ENCODE measurements at regions not wholly inside any gene's neighbourhood (a gene's known extent, or its start where the extent isn't known, plus 50 kb on each side); places are given as distances from the start of the nearest gene placed in this dataset.

- Histone ChIP-seq H3K4me1 (ENCODE audit: control insufficient read depth, extremely low read depth, insufficient read depth, low read length) (no peaks in the 10 kb centered on the region), H3K4me3 (replicated peaks in 1 of 3; ENCODE audit: insufficient read depth in 1 of 3, low read depth in 1 of 3, low read length in 3 of 3) (no peak overlapping the region), H3K4me2 (ENCODE audit: insufficient read depth, low read length) (no peak overlapping the region), H4K20me1 (replicated peaks; ENCODE audit: control insufficient read depth, extremely low read depth, insufficient read depth, low read length) (no peaks in the 10 kb centered on the region), H3K9me3 (replicated peaks; ENCODE audit: control insufficient read depth, insufficient read depth, low read length) (peaks cover 7% of the 10 kb centered on the region), H3K27me3 (ENCODE audit: control insufficient read depth in 2 of 2, insufficient read depth in 2 of 2, low read length in 2 of 2) (no peaks in the 10 kb centered on the region), H3K27ac (ENCODE audit: insufficient read depth, low read depth, low read length) (no peak overlapping the region), H3K9ac (replicated peaks; ENCODE audit: extremely low read depth, insufficient read depth, low read length) (no peak overlapping the region), H3K79me2 (ENCODE audit: control insufficient read depth, insufficient read depth, low read length) (no peaks in the 10 kb centered on the region), H3K9me1 (replicated peaks; ENCODE audit: control insufficient read depth, extremely low read depth, insufficient read depth, low read length) (no peaks in the 10 kb centered on the region), H3K36me3 (ENCODE audit: control insufficient read depth in 2 of 2, extremely low read depth in 1 of 2, insufficient read depth in 2 of 2, low read length in 2 of 2) (no peaks in the 10 kb centered on the region), H2AFZ (ENCODE audit: low read depth, low read length) (no peak overlapping the region)
- no peak for DNase-seq (ENCODE audit: low read depth, low spot score)
- POLR2A ChIA-PET = no interaction called here
- CTCF ChIA-PET = no interaction called here
- no peak for TF ChIP-seq FOS (IDR thresholded peaks at IDR 0.05; ENCODE audit: borderline replicate concordance, insufficient read depth, low read length)
- TF ChIP-seq, protein P1, sequence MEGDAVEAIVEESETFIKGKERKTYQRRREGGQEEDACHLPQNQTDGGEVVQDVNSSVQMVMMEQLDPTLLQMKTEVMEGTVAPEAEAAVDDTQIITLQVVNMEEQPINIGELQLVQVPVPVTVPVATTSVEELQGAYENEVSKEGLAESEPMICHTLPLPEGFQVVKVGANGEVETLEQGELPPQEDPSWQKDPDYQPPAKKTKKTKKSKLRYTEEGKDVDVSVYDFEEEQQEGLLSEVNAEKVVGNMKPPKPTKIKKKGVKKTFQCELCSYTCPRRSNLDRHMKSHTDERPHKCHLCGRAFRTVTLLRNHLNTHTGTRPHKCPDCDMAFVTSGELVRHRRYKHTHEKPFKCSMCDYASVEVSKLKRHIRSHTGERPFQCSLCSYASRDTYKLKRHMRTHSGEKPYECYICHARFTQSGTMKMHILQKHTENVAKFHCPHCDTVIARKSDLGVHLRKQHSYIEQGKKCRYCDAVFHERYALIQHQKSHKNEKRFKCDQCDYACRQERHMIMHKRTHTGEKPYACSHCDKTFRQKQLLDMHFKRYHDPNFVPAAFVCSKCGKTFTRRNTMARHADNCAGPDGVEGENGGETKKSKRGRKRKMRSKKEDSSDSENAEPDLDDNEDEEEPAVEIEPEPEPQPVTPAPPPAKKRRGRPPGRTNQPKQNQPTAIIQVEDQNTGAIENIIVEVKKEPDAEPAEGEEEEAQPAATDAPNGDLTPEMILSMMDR (IDR thresholded peaks at IDR 0.05; ENCODE audit: extremely low read depth in 1 of 2, insufficient read depth in 1 of 2, low read depth in 1 of 2, low read length in 2 of 2) = no peak
- no peak for TF ChIP-seq MYC (IDR thresholded peaks at IDR 0.05; ENCODE audit: low read depth, low read length)
- TF ChIP-seq JUN (IDR thresholded peaks at IDR 0.05; ENCODE audit: borderline replicate concordance, insufficient read depth, insufficient read length, low read depth) = no peak
- TF ChIP-seq GATA2 (IDR thresholded peaks at IDR 0.05; ENCODE audit: insufficient read depth, insufficient read length, low read depth, low read length) = no peak
- TF ChIP-seq POLR2A (IDR thresholded peaks at IDR 0.05; ENCODE audit: low read depth, low read length) = no peak
- dilution Hi-C loops (cut with MboI; ENCODE audit: extremely low pct_ligation_motif_present, low sequenced_read_pairs) = no loop called here
- FAIRE-seq = no peak
- no TSS peak for BruUV-seq (replicated peaks)
- intact Hi-C loops (cut with micrococcal nuclease) = no loop called here
These were observed 555.8 kb upstream of the CDH9 start for GRCh38 chr5:27594141-27594540.

GRCh38 chr5:27592231-27592630 is 553.8 kb upstream of the CDH9 start:
- no peak overlapping the region for H3K4me3 ChIP-seq (replicated peaks in 1 of 3; ENCODE audit: insufficient read depth in 1 of 3, low read depth in 1 of 3, low read length in 3 of 3)
- FAIRE-seq = no peak
- H3K79me2 ChIP-seq (ENCODE audit: control insufficient read depth, insufficient read depth, low read length) = no peaks in the 10 kb centered on the region
- no TSS peak for BruUV-seq (replicated peaks)
- H3K4me1 ChIP-seq (ENCODE audit: control insufficient read depth, extremely low read depth, insufficient read depth, low read length) = no peaks in the 10 kb centered on the region
- H2AFZ ChIP-seq (ENCODE audit: low read depth, low read length) = no peak overlapping the region
- H3K9me1 ChIP-seq (replicated peaks; ENCODE audit: control insufficient read depth, extremely low read depth, insufficient read depth, low read length) = no peaks in the 10 kb centered on the region
- ChIA-PET CTCF (no interaction called here), POLR2A (no interaction called here)
- DNase-seq (ENCODE audit: low read depth, low spot score) = no peak
- no peak overlapping the region for H3K27ac ChIP-seq (ENCODE audit: insufficient read depth, low read depth, low read length)
- no peaks in the 10 kb centered on the region for H3K27me3 ChIP-seq (ENCODE audit: control insufficient read depth in 2 of 2, insufficient read depth in 2 of 2, low read length in 2 of 2)
- peaks cover 7% of the 10 kb centered on the region for H3K9me3 ChIP-seq (replicated peaks; ENCODE audit: control insufficient read depth, insufficient read depth, low read length)
- no peak for TF ChIP-seq GATA2 (IDR thresholded peaks at IDR 0.05; ENCODE audit: insufficient read depth, insufficient read length, low read depth, low read length)
- TF ChIP-seq FOS (IDR thresholded peaks at IDR 0.05; ENCODE audit: borderline replicate concordance, insufficient read depth, low read length) = no peak
- no peak for TF ChIP-seq JUN (IDR thresholded peaks at IDR 0.05; ENCODE audit: borderline replicate concordance, insufficient read depth, insufficient read length, low read depth)
- TF ChIP-seq, protein P2, sequence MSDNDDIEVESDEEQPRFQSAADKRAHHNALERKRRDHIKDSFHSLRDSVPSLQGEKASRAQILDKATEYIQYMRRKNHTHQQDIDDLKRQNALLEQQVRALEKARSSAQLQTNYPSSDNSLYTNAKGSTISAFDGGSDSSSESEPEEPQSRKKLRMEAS (IDR thresholded peaks at IDR 0.05; ENCODE audit: insufficient read depth, insufficient read length) = no peak
- TF ChIP-seq, protein P1 (IDR thresholded peaks at IDR 0.05; ENCODE audit: extremely low read depth in 1 of 2, insufficient read depth in 1 of 2, low read depth in 1 of 2, low read length in 2 of 2) = no peak
- TF ChIP-seq MYC (IDR thresholded peaks at IDR 0.05; ENCODE audit: low read depth, low read length) = no peak
- TF ChIP-seq POLR2AphosphoS5 (IDR thresholded peaks at IDR 0.05; ENCODE audit: insufficient read depth, low read depth, low read length) = no peak
- no peak for TF ChIP-seq POLR2A (IDR thresholded peaks at IDR 0.05; ENCODE audit: low read depth, low read length)
- no peak for TF ChIP-seq EZH2 (IDR thresholded peaks at IDR 0.05; ENCODE audit: borderline replicate concordance, low read depth, low read length, severe bottlenecking)
- no peaks in the 10 kb centered on the region for H3K36me3 ChIP-seq (ENCODE audit: control insufficient read depth in 2 of 2, extremely low read depth in 1 of 2, insufficient read depth in 2 of 2, low read length in 2 of 2)
- intact Hi-C loops (cut with micrococcal nuclease) (no loop called here), dilution Hi-C loops (cut with MboI; ENCODE audit: extremely low pct_ligation_motif_present, low sequenced_read_pairs) (no loop called here)
- no peaks in the 10 kb centered on the region for H4K20me1 ChIP-seq (replicated peaks; ENCODE audit: control insufficient read depth, extremely low read depth, insufficient read depth, low read length)
- H3K4me2 ChIP-seq (ENCODE audit: insufficient read depth, low read length) = no peak overlapping the region
- H3K9ac ChIP-seq (replicated peaks; ENCODE audit: extremely low read depth, insufficient read depth, low read length) = no peak overlapping the region

Measured in endothelial cell of umbilical vein (primary cell).